ACHN (cell line): ENCODE measurements at regions not wholly inside any gene's neighbourhood (a gene's known extent, or its start where the extent isn't known, plus 50 kb on each side); places are given as distances from the start of the nearest gene placed in this dataset.

Experiments used
- DNase-seq: peaks from one replicate; pipeline ENCODE4 v3.0.0-alpha.2; 2015
- in situ Hi-C: cut with HindIII; loops from 2 replicates; pipeline ENCODE4 v1.10.0; 2017; ENCODE audit warnings: low sequenced_read_pairs, low pct_ligation_motif_present, low pct_unique_long_range_greater_than_20kb

- no peak for DNase-seq
- in situ Hi-C loops: no loop called here
Observed at GRCh38 chr2:16252251-16252650, 311.9 kb downstream of the MYCN start.

GRCh38 chr2:16251511-16252225 is 311.3 kb downstream of the MYCN start:
- DNase-seq: no peak
- in situ Hi-C loops: no loop called here

- DNase-seq: no peak
- in situ Hi-C loops: no loop called here
Observed at GRCh38 chr2:16250886-16251285, 310.5 kb downstream of the MYCN start.

- DNase-seq: no peak
- in situ Hi-C loops: no loop called here
Observed at GRCh38 chr2:16250466-16250865, 310.1 kb downstream of the MYCN start.

- in situ Hi-C loops: no loop called here
Observed at GRCh38 chr2:16250056-16250425, 309.7 kb downstream of the MYCN start.

GRCh38 chr2:16249246-16250055 is 309.1 kb downstream of the MYCN start:
- no peak for DNase-seq
- in situ Hi-C loops: no loop called here

More at GRCh38 chr2:16250056-16250425, 309.7 kb downstream of the MYCN start:
- no peak for DNase-seq

- no peak for DNase-seq
- in situ Hi-C loops: no loop called here
Observed at GRCh38 chr2:16248571-16249105, 308.3 kb downstream of the MYCN start.

- in situ Hi-C loops: no loop called here
- no peak for DNase-seq
Observed at GRCh38 chr2:16247326-16248122, 307.2 kb downstream of the MYCN start.

GRCh38 chr2:16246911-16247310 is 306.6 kb downstream of the MYCN start:
- in situ Hi-C loops: no loop called here
- DNase-seq: no peak

GRCh38 chr2:16246281-16246850 is 306.0 kb downstream of the MYCN start:
- in situ Hi-C loops: no loop called here
- no peak for DNase-seq

GRCh38 chr2:16245481-16246054 is 305.2 kb downstream of the MYCN start:
- no peak for DNase-seq
- in situ Hi-C loops: no loop called here

- in situ Hi-C loops: no loop called here
- DNase-seq: no peak
Observed at GRCh38 chr2:16244966-16245320, 304.6 kb downstream of the MYCN start.

GRCh38 chr2:16244153-16244965 is 304.0 kb downstream of the MYCN start:
- in situ Hi-C loops: no loop called here
- no peak for DNase-seq

GRCh38 chr2:16243411-16243996 is 303.2 kb downstream of the MYCN start:
- no peak for DNase-seq
- in situ Hi-C loops: no loop called here

GRCh38 chr2:16242906-16243305 is 302.6 kb downstream of the MYCN start:
- in situ Hi-C loops: no loop called here

GRCh38 chr2:16241166-16242160 is 301.1 kb downstream of the MYCN start:
- in situ Hi-C loops: no loop called here
- DNase-seq: no peak

More at GRCh38 chr2:16242906-16243305, 302.6 kb downstream of the MYCN start:
- DNase-seq: no peak
